CD4-positive, alpha-beta T cell treated with Interleukin-17A for 4 hours (primary cell): ENCODE measurements at regions not wholly inside any gene's neighbourhood (a gene's known extent, or its start where the extent isn't known, plus 50 kb on each side); places are given as distances from the start of the nearest gene placed in this dataset.

Experiments
- DNase-seq: peaks from one replicate; pipeline ENCODE4 v3.0.0-alpha.2; 2020; ENCODE audit warnings: mixed read lengths

DNA sequence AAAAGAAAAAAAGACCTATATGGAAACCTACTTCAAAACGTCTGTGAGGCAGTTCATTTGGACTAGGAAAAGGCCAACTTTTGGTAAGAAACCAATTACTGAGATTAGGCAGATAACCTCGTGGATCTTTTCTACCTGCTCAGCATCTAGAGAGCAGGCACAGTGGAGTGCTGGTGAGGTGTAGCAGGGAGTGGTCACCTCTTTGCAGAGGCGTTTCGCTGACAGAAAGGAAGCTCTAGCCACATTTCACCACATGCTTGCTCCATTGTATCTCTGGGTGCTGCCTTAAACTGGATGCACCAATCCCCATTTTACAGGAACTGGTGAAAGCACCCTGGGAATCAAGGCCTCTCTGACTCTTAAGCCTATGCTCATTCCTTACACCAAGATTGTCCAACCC lies 360.5 kb downstream of the LIG4 start:
- DNase-seq, result no peak

DNA sequence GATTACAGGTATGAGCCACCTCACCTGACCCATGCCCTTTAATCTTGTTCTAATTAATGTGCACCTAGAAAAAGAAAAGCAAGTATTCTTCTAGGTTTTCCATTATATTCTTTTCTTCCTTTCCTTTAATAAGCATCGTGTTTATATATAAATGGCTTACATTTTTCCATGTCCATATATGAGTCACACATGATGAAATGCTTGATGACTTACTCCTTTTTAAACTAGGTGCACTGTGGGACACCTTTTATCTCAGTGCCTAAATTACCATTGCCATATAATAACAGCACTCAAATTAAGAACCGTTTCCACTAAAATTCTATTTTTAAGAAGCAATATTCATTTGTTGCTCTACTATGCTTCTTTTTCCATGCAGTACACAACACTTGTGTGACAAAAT lies 363.3 kb downstream of the LIG4 start:
- no peak for DNase-seq

DNA sequence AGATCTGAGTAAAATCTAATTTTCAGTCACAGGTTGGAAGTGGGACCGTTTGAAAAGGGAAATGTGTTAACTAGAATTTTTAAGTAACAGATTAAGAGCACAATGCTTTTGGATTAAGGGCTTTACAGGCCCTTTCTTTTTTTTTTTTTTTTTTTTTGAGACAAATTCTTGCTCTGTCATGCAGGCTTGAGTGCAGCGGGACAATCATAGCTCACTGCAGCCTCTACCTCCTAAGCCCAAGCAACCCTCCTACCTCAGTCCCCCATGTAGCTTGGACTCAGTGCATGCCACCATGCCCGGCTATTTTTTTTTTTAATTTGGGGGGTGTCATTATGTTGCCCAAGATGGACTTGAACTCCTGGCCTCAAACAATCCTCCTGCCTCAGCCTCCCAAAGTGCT lies 363.7 kb downstream of the LIG4 start:
- DNase-seq, result no peak

DNA sequence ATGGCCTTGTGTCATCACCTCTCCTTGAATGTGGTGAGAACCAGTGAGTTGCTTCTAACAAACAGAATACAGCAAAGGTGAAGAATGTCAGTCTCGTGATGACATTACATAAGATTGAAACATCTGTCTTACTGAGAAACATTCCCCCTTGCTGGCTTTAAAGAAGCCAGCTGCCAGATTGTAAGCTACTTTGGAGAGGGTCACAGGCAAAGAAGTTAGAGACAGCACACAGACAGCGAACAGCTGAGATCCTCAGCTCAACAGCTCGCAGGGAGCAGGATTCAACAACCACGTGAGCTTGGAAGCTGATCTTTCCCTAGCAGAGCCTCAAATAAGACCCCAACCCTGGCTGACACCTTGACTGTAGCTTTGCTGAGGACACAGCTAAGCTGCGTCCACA lies 367.9 kb downstream of the LIG4 start:
- no peak for DNase-seq

DNA sequence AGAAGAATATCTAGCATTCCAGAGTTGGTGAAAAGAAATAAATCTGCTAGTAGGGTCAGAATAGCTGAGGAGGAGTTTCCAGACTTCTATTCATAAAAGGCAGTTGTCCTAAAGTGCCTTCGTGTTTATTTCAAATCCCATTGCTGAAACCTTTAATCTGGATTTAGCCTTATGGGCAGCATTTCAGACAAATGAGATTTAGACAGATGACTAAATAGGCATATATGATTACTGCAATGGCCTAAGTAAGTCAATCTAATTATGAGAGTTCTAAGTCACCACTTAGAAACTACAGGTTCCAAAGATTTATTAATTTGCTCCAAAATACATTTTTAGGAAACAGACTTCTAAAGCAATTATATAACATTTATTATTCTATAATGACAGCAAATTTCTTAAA lies 368.7 kb downstream of the LIG4 start:
- no peak for DNase-seq

DNA sequence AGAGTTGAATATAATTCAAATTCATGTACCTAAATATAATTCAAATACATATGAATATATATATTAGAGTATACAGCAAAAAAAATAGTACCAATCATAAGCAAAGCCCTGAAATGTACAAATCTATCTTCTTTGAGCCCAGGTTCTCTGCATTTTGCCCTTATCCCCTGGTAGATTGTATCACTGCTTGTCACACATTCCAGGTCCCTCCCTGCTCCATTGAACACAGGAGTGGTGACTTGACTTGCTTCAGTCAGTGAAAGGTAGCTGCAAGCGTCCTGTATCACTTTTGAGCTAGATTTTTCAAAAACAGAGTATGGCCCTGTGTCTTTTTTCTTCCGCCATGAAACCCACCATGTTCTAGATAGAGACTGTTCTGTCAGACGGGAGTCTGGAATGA lies 369.4 kb downstream of the LIG4 start:
- DNase-seq, result no peak

DNA sequence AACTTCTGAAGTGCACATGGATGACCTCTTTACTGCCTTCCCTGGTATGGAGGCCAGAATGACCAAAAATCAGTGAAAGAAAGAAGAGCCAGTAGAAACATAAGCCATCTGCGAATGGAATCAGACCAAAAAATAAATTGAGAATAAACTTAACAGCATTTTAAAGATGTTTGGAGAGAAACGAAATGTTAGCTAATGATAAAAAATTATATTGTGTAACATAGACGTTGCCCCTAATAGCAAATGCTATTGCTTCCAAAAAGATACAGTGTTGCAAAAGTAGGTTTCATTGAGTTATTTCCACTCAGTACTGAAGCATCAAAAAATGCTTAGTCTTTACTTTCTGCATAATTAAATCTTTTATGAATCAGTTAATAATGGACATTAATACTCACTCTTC lies 371.7 kb downstream of the LIG4 start:
- no peak for DNase-seq

DNA sequence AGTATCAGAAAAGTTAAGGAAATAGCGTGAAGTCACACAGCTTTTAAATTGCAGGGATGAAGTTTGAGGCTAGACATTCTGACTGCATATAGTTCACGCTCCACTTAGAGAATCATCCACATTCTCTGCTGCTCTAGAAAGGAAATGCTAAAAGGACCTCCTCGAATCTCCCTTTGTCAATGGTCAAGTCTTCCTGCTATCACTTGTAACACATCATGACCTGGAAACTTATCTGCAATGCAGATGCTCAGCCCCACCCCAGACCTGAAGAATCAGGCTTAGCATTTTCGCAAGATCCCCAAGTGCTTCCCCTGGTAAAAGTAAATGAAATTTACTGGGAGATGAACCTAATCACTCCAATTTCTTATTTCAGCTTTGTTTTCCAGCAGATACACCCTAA lies 372.1 kb downstream of the LIG4 start:
- no peak for DNase-seq

DNA sequence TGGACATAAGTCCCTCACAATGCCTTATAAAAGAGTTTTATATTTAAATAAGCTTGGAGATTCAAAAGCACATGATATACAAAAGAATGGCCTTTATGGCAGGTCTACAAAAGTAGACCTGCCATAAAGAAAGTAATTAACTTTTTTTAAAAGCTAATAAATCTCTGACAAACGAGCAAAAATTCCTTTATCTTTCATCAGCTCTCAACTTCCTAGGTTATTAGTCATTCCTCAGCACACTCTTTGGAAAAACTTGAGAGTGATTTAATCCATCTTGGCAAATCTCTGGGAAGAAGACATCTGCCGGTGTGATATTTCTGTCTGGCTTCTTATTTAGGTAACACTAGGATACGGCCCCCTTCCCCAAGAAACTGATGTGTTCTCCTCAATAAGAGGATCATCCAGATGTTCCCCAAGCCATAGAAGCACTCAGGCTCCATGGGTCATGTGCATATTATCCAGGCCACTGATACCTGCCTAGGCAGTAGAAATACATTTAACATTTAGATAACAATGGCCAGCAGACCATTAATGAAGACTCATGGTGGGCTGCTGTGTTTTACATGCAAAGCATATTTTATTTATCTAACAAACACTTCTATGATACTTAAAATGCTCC lies 372.7 kb downstream of the LIG4 start:
- DNase-seq, result no peak

DNA sequence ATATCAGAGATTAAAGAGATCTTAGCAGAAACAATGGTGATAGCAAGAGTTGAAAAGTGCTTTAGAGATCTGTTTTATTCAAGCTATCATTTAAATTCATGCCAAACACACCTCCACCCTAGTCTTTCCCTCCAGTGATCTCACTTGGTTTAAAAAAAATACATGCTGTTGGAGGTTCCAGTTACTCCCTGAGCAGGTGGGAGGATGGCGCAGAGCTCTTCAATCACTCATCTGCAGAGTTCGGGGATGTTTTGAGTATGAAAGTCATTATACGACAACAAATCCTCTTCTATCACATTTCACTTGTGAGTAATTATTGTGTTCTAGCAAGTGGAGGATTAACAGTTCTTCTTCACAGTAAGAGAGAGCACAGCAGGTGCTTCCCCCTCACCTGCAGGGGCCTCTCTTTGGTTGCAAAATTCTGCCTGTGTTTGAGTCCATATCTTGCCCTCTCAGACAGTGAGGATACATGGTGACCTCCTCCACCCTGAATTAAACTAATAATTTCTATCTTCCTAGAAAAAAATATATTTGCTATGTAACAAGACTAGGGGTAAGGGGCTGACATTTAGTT lies 376.7 kb downstream of the LIG4 start:
- no peak for DNase-seq

DNA sequence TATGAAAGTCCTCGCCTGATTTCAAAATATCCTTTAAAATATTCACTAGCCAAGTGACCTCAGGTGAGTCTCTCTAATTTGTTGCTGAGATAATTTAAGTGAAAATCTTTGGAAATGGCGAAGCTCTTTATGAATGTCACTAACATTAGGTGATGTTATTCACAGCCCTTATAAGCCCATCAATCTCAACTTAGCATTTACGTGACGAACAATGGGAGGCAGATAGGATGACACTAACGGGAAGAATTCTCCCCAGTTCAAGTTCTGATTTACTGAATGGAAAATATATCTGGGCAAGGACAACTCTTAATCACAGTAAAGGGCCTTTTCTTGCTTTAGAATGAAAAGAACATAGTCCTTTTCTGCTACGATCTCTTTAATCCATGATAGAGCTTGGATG lies 378.7 kb downstream of the LIG4 start:
- no peak for DNase-seq

DNA sequence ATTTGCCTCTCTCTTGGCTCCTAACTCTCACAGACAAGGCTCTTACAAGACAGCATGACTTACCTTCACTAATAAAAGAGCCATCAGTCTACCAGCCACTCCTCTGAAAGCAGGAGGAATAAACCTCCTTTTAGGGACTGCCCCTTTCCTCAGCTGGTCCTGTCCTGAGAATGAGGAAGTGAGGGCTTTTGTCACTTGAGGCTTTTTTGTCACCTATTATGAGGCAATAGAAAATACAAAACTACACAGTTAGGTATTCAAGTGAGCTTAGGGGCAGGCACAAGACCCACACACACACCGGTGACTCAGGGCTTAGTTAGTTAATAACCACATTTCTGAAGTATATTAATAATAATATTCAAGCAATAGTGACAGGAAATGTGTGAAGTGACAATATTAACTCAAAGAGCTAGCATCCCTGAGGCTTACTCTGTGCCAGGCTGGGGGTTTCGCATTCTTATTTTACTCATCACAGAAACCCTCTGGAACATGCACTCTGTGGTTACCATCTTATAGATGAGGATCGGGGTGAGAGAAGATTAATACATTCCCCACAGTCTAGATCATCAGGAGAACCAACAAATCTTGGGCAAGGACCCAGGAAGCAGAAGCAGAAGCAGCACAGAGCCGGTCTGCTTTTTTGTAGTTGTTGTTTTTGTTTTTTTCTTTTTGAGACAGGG lies 379.9 kb downstream of the LIG4 start:
- no peak for DNase-seq

DNA sequence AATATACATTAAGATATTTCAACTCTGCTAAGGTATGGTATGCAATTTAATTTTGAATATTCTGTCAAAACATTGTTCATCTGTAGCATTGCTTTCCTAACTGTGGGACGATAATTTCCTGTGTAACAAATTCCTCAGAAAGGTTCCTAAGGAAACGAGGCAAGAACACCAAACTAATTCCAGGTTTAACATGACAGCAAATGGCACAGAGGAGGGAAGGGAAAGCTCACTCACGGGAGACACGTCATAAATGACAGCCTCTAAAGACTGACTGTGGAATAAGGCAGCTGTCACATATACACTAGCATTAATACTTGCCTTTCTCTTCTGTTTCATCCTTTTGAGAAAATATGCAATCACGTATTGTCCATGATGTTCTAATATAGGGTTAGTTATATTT lies 380.6 kb downstream of the LIG4 start:
- no peak for DNase-seq

DNA sequence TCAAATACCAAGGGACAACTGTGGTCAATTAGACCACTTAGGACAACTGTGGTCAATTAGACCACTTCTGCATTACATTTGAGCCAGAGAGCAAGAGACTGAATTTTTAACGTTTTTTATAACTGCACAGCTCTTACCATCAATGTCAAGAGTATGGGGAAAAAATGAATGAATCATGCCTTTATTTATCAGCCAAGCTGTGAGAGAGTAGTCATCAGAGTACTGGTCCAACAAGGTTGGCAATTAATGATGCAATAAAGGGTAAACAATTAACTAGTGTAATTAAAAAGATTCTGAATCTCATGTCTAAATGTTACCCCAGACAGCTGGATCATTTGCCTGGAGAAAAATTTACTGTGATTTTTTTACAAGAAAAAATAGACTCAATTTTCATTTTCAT lies 381.1 kb downstream of the LIG4 start:
- no peak for DNase-seq

DNA sequence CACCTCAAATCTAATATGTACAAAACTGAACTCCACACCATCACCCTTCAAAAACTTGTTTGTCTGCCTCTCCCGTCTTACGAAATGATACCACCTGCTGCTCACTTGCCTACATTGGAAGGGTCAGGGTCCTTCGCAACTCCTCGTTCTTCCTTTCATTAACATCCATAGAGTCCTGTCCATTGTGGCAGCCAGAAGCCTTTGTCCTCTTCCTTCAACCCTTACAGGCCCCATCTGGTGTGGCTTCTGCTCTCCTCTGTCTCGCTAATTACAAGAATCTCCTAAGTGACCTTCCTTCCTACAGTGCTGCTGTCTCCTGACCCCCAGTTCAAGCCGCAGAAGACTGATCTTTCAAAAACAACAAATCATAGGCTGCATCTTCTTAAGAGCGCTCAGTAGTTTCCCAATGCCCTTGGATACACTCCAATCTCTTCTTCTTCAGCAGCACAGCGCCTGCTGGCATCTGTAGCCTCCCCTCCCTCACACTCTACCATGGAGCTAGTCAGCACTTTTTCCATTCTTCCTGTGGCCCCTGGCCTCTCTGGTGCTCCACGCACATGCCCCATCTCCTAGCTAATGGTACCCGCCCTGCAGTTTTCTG lies 382.7 kb downstream of the LIG4 start:
- DNase-seq, result no peak

DNA sequence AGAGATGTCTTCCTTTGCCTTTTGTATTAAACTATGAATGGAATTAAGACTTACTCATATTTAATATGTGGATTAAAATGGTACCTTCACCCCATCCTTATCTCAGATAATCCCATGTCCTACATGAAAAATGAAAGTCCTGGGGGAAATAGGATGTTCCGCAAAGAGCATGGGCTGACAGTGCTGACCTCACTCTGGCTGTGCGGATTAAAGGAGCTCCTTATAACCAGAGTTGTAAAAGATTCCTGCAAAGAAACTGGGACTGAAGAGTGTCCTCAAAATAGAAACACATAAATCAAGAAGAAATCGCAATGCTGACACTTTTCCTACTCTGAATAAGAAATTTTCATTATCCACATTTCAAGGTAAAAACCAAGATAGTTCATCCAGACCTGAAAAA lies 384.5 kb downstream of the LIG4 start:
- DNase-seq, result no peak

DNA sequence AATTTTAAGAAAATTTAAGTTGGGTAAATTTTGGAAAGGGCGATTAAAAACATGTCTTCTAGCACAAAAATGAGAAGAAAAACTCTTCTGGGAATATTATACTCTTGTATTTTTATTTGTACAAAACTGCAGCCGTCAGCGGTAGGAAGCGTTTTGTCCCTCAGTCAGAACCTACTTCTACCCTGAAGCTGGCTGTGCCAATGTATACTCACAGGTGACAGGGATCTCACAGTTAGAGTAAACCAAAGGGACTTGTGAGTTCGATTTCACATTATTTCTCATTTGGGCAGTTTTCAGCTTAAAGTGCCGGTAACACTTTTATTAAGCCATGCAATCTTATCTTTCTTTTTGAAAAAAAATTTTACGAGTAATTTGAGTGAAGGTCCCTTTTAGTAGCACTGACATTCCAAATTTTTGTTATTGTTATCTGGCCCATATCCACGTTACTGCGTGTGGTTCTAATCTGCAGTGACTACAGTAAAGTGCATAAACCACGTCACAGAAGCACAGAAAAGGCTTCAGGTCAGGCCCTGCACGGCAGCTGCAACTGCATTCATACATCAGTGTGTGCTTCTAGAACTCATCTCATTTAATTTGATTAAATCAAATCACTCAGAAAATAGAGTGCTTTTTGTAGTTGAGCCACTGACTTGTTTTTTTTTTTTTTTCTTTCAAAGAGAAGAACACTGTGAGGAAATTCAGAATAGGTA lies 387.3 kb downstream of the LIG4 start:
- DNase-seq, result no peak

DNA sequence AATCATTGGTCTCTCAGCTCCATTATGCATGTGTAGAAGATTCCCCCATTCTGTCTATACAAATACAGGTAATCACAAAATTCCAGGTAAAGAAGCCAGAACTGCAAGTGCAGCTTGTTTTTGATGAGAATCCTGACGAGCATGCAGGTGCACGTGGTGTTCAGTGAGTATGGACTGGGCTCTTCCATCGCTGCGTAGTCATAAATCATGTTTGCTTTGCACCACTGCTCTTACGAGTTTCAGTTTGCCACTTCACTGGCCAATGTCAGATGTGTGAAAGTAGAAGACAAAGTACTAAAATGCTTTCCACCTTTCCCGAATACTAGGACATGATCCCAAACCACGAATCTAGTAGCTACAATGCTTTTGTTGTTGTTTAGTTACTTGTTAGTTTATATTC lies 390.7 kb downstream of the LIG4 start:
- no peak for DNase-seq

DNA sequence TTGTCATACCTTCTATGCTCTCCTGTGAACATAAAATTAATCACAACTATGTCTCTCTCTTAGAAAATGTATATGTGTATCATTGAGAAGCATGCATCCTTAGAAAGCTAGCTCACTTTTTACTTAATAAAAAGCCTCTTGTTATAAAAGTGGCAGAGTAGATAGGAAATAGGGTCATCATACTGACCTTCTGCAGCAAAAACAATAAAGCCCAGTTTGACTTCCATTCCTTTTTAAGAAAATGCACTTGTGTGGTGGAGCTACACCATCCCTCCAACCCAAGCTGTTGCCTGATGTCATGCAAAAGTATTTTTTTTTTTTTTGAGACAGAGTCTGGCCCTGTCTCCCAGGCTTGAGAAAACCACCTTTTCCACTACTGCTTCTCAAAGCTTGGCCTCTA lies 393.3 kb downstream of the LIG4 start:
- DNase-seq, result no peak

DNA sequence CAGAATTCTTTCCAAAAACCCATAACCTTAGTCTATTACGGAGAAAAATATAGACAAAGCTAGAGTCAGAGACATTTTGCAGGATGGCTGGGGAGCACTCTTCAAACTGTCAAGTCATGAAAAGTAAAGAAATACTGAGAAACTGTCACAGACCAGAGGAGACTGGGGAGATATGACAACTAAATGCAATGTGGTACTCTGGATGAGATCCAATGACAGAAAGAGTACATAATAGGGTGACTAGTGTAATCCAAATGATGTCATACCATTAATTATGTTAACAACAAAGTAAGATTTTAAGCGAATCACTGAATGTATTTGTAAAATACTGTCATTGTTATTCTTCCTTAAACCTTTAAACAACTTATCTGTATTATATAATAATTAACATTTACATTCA lies 393.8 kb downstream of the LIG4 start:
- no peak for DNase-seq

DNA sequence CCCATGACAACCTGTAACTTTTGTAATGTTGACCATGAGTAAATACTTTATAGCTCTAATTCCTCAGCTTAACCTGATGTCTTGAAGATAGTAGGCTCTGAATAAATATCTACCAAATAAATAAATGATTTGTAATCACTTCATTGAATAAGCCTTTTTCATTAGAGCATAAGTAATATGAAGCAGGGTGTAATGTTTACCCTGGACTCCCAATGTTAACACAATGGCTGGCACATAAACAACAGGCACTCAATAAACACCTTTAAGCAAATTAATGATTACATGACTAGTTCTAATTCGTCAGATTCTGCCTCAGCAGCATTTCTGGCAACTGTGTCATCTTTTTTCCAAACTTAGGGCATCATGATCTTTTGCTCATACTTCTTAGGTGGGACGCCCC lies 396.3 kb downstream of the LIG4 start:
- DNase-seq, result no peak

DNA sequence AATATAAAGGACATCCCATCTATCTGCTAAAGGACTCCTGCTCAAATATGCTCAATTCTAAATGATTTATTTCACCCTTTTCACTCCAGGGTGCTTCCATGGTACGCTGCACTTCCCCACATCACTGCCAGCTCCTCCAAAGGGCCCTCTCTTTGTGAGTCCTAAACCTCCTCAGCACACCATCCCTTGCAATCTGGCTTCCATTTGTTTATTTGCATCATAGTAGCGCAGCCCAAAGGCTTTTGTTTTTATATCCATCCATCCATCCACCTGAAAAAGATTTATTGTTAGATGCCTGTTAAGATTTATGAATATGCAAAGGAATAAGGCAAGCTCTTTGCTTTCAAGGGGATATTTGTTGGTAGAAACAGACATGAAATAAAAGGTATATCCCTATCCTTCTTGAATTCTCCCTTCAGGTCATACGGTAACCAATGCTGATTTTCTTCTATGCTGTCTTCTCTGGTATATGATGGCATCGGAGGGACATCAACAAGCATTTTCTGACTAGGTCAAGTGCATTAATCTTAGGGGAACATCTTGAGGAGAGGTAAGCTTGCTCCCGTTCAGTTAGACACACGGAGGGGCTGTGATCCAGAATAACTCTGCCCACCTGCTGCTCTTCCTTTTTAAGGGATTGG lies 397.6 kb downstream of the LIG4 start:
- no peak for DNase-seq

DNA sequence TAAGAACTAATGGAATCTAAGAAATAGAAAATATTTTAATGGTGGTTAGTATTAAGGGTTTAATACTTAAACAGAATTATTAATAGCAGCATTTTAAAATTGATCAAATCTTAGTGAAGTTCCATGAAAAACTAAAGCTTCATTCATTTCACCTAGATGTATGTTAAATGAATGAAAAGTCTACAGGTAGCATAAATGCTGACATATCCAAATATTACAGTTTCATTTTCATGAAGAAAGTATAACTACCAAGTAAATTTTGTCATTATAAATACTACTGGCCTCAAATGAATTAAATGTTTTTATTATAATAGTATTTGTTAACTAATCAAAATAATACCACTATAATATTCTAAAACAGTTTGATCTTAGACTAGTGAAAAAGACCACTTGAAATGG lies 403.3 kb downstream of the LIG4 start:
- DNase-seq, result no peak
